ENCODE measurements at regions not wholly inside any gene's neighbourhood (a gene's known extent, or its start where the extent isn't known, plus 50 kb on each side); places are given as distances from the start of the nearest gene placed in this dataset.

- TF ChIP-seq CTCF (IDR thresholded peaks at IDR 0.05) = no peak
- no peak for TF ChIP-seq POLR2AphosphoS5 (IDR thresholded peaks at IDR 0.05)
These were observed 132.5 kb upstream of the ADARB2 start for GRCh38 chr10:1869861-1870260.
